NOMO-1 treated with DMSO at 0.1 percent for 48 hours (cell line): ENCODE measurements at regions not wholly inside any gene's neighbourhood (a gene's known extent, or its start where the extent isn't known, plus 50 kb on each side); places are given as distances from the start of the nearest gene placed in this dataset.
"Not testable (repeated sequence)": the region's sequence is repeated elsewhere in the genome, so short reads cannot be mapped to it uniquely, and the experiment has no call there.

Source experiments
- DNase-seq: peaks from one replicate; lab custom pipeline; 2025; ENCODE audit not compliant: unreplicated experiment; lab: John Stamatoyannopoulos, UW

- no peak for DNase-seq
Observed at GRCh38 chr15:79157631-79158592, 67.3 kb upstream of the RASGRF1 start.

GRCh38 chr15:79156704-79157375, 66.3 kb upstream of the RASGRF1 start:
- no peak for DNase-seq

GRCh38 chr15:79154483-79155135, 64.0 kb upstream of the RASGRF1 start:
- no peak for DNase-seq

GRCh38 chr15:79144290-79144689, 53.7 kb upstream of the RASGRF1 start:
- not testable (repeated sequence) for DNase-seq

GRCh38 chr15:79140846-79141570, 50.4 kb upstream of the RASGRF1 start:
- DNase-seq, result no peak
